GM12878 (cell line): ENCODE measurements at regions not wholly inside any gene's neighbourhood (a gene's known extent, or its start where the extent isn't known, plus 50 kb on each side); places are given as distances from the start of the nearest gene placed in this dataset.

Experiments used
- ATF2 ChIP-seq: IDR thresholded peaks from 2 replicates; pipeline ENCODE4 v1.6.1; 2012; ENCODE audit warnings: low read length, inconsistent platforms
- BHLHE40 ChIP-seq, 2 experiments: fragments of 450-650 bp in 1 of 2; IDR thresholded peaks; 2 replicates each; pipeline ENCODE4 v1.6.1; 2011 to 2017; ENCODE audit warnings: low read depth in 2 of 2, borderline replicate concordance in 1 of 2, improper control_type of control experiment in 1 of 2, low read length in 1 of 2, mild to moderate bottlenecking in 1 of 2
- CBFB ChIP-seq: IDR thresholded peaks from 2 replicates; pipeline ENCODE4 v1.6.1; 2016; ENCODE audit warnings: antibody characterized with exemption, low read depth
- CEBPB ChIP-seq, 2 experiments: fragments of 150-350 bp in 1 of 2; IDR thresholded peaks; 2 replicates each; pipeline ENCODE4 v1.6.1; 2012 to 2014; ENCODE audit warnings: low read depth in 2 of 2, low read length in 2 of 2, borderline replicate concordance in 1 of 2, inconsistent platforms in 1 of 2
- CTCF ChIP-seq, 3 experiments: IDR thresholded peaks in 2 of 3; conservative IDR thresholded peaks in 1 of 3; 2 replicates each; pipeline ENCODE4 v1.5.1; 2011; ENCODE audit warnings: low read depth in 3 of 3, low read length in 3 of 3, mild to moderate bottlenecking in 3 of 3, control low read depth in 2 of 3, moderate library complexity in 2 of 3, inconsistent platforms in 1 of 3, mixed read lengths in 1 of 3; ENCODE audit not compliant: control insufficient read depth in 2 of 3, insufficient read depth in 1 of 3; ENCODE audit errors: extremely low read depth in 1 of 3
- FOXM1 ChIP-seq: IDR thresholded peaks from 2 replicates; pipeline ENCODE4 v1.6.1; 2012; ENCODE audit warnings: low read depth, mild to moderate bottlenecking, inconsistent platforms, low read length, moderate library complexity
- KDM1A ChIP-seq: fragments of 200-600 bp; sonication (generic); IDR thresholded peaks from 2 replicates; pipeline ENCODE4 v1.6.1; 2016; ENCODE audit warnings: borderline replicate concordance
- MYC ChIP-seq: IDR thresholded peaks from 2 replicates; pipeline ENCODE4 v1.6.1; 2011; ENCODE audit warnings: mild to moderate bottlenecking, low read length, moderate library complexity, inconsistent platforms; ENCODE audit not compliant: insufficient read depth, insufficient replicate concordance, insufficient read length, severe bottlenecking
- NRF1 ChIP-seq: conservative IDR thresholded peaks from 2 replicates; pipeline ENCODE4 v1.6.1; 2011; ENCODE audit warnings: mild to moderate bottlenecking, low read depth, low read length, improper control_type of control experiment
- POLR2A ChIP-seq: IDR thresholded peaks from 2 replicates; pipeline ENCODE4 v1.6.1; 2011; ENCODE audit warnings: low read depth, mild to moderate bottlenecking, low read length
- RAD21 ChIP-seq: IDR thresholded peaks from 2 replicates; pipeline ENCODE4 v1.6.1; 2011; ENCODE audit warnings: mild to moderate bottlenecking, low read depth, low read length, moderate library complexity; ENCODE audit not compliant: insufficient read depth
- SMAD5 ChIP-seq: IDR thresholded peaks from 2 replicates; pipeline ENCODE4 v1.6.1; 2016; ENCODE audit warnings: antibody characterized with exemption, low read depth
- TF ChIP-seq, protein P1 (sequence below): IDR thresholded peaks from 2 replicates; pipeline ENCODE4 v1.6.1; 2012; ENCODE audit warnings: low read depth, low read length, improper control_type of control experiment

GRCh38 chr13:75915066-75915465 is 278.9 kb downstream of the LMO7 start:
- no peak for TF ChIP-seq RAD21
- TF ChIP-seq BHLHE40 (IDR thresholded peaks at IDR 0.05; ENCODE audit: borderline replicate concordance in 1 of 2, low read depth in 2 of 2, low read length in 1 of 2), result no peak
- TF ChIP-seq MYC, result no peak
- no peak for TF ChIP-seq CTCF (IDR thresholded peaks at IDR 0.05 in 2 of 3, conservative IDR thresholded peaks at IDR 0.05 in 1 of 3; ENCODE audit: control insufficient read depth in 2 of 3, extremely low read depth in 1 of 3, insufficient read depth in 1 of 3, low read depth in 3 of 3, low read length in 3 of 3)
- TF ChIP-seq, protein P1, sequence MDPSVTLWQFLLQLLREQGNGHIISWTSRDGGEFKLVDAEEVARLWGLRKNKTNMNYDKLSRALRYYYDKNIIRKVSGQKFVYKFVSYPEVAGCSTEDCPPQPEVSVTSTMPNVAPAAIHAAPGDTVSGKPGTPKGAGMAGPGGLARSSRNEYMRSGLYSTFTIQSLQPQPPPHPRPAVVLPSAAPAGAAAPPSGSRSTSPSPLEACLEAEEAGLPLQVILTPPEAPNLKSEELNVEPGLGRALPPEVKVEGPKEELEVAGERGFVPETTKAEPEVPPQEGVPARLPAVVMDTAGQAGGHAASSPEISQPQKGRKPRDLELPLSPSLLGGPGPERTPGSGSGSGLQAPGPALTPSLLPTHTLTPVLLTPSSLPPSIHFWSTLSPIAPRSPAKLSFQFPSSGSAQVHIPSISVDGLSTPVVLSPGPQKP, result no peak
- no peak for TF ChIP-seq KDM1A
- TF ChIP-seq NRF1, result no peak
- no peak for TF ChIP-seq CEBPB (IDR thresholded peaks at IDR 0.05; ENCODE audit: borderline replicate concordance in 1 of 2, low read depth in 2 of 2, low read length in 2 of 2)
- no peak for TF ChIP-seq FOXM1
- no peak for TF ChIP-seq CBFB
- no peak for TF ChIP-seq SMAD5
- TF ChIP-seq POLR2A, result no peak
- no peak for TF ChIP-seq ATF2
